HepG2 (cell line): ENCODE measurements at regions not wholly inside any gene's neighbourhood (a gene's known extent, or its start where the extent isn't known, plus 50 kb on each side); places are given as distances from the start of the nearest gene placed in this dataset.

Source experiments
- ATAC-seq: fragments of 200-7000 bp; cut with Tn5 transposase; 3 replicates; pipeline ENCODE4 v1.9.1; 2020; ENCODE audit warnings: mild to moderate bottlenecking, moderate library complexity
- BruUV-seq: library from RNA; stranded (reverse); fragments of 400-500 nt; replicated peaks from 2 replicates; lab custom pipeline; 2021; lab: Mats Ljungman, UMichigan
- CTCF ChIA-PET: fragments of 300-600 bp; formaldehyde crosslinking; extraction: SDS; loops from one replicate; lab custom pipeline; 2021; ENCODE audit warnings: low total read pairs, inconsistent platforms, low intra/inter-chr PET ratio; lab: Yijun Ruan, JAX
- POLR2A ChIA-PET: fragments of 350-600 bp; sonication (Branson Sonifier 250); formaldehyde crosslinking; loops from one replicate; lab custom pipeline; 2020; ENCODE audit warnings: antibody characterized with exemption, inconsistent platforms; lab: Yijun Ruan, JAX
- DNase-seq: peaks from one replicate; pipeline ENCODE4 v3.0.0-alpha.2; 2015; ENCODE audit warnings: low spot score
- FAIRE-seq: peaks from 3 replicates; lab custom pipeline; 2011; peaks lifted over from hg19 to GRCh38; lab: Jason Lieb, UNC
- H2AFZ ChIP-seq: one replicate; pipeline ENCODE4 v1.6.1; 2011; ENCODE audit warnings: low read length, inconsistent platforms
- H3K27ac ChIP-seq: fragments of 300-600 bp; 3 replicates; pipeline ENCODE4 v1.8.0; 2011; ENCODE audit warnings: mixed run types, mild to moderate bottlenecking, mixed read lengths, low read length, inconsistent platforms; ENCODE audit not compliant: insufficient read depth; ENCODE audit errors: extremely low read length
- H3K27me3 ChIP-seq, 2 experiments: fragments of 200-600 bp in 1 of 2; 2 replicates in 1 of 2; 3 replicates in 1 of 2; pipeline versions ENCODE4 v1.6.0 to v1.8.0; 2011; ENCODE audit warnings: low read length in 2 of 2, mild to moderate bottlenecking in 2 of 2, moderate library complexity in 2 of 2, inconsistent platforms in 1 of 2; ENCODE audit not compliant: insufficient read depth in 2 of 2, control insufficient read depth in 1 of 2
- H3K36me3 ChIP-seq, 2 experiments: fragments of 200-600 bp in 1 of 2; replicated peaks in 1 of 2; 2 replicates in 1 of 2; 3 replicates in 1 of 2; pipeline versions ENCODE4 v1.5.1 to v1.8.0; 2011; ENCODE audit warnings: low read length in 2 of 2, inconsistent platforms in 1 of 2; ENCODE audit not compliant: insufficient read depth in 2 of 2, control insufficient read depth in 1 of 2
- H3K4me1 ChIP-seq: 2 replicates; pipeline ENCODE4 v1.5.1; 2012; ENCODE audit warnings: low read length, inconsistent platforms; ENCODE audit not compliant: insufficient read depth
- H3K4me2 ChIP-seq: 2 replicates; pipeline ENCODE4 v1.6.0; 2011; ENCODE audit warnings: low read depth, low read length, inconsistent platforms
- H3K4me3 ChIP-seq, 3 experiments: fragments of 200-600 bp in 1 of 3; sonication (generic), shearing (Covaris generic) in 1 of 3; replicated peaks in 1 of 3; 2 replicates each; pipeline ENCODE4 v1.5.1; 2011 to 2016; ENCODE audit warnings: low read length in 3 of 3, inconsistent platforms in 2 of 3, low read depth in 2 of 3, mild to moderate bottlenecking in 2 of 3, control low read depth in 1 of 3, mixed read lengths in 1 of 3; ENCODE audit not compliant: insufficient read depth in 1 of 3
- H3K79me2 ChIP-seq: one replicate; pipeline ENCODE4 v1.6.1; 2011; ENCODE audit warnings: low read length, inconsistent platforms; ENCODE audit not compliant: insufficient read depth
- H3K9ac ChIP-seq: 2 replicates; pipeline ENCODE4 v1.6.0; 2011; ENCODE audit warnings: mild to moderate bottlenecking, low read depth, low read length, inconsistent platforms; ENCODE audit not compliant: insufficient read depth
- H3K9me3 ChIP-seq: 2 replicates; pipeline ENCODE4 v1.5.1; 2012; ENCODE audit warnings: mild to moderate bottlenecking, low read length
- H4K20me1 ChIP-seq: 2 replicates; pipeline ENCODE4 v1.6.0; 2011; ENCODE audit warnings: inconsistent platforms, mild to moderate bottlenecking, low read length, moderate library complexity; ENCODE audit not compliant: insufficient read depth
- CHD2 ChIP-seq: IDR thresholded peaks from 2 replicates; pipeline ENCODE4 v1.6.1; 2011; ENCODE audit warnings: low read depth, low read length, improper control_type of control experiment
- CSRNP2 ChIP-seq: sonication (generic); formaldehyde crosslinking; conservative IDR thresholded peaks from 2 replicates; pipeline ENCODE4 v1.8.0; 2022; ENCODE audit warnings: low read depth, missing genetic modification reagents
- DR1 ChIP-seq: sonication (generic); formaldehyde crosslinking; IDR thresholded peaks from 2 replicates; pipeline ENCODE4 v1.8.0; 2021; ENCODE audit warnings: mild to moderate bottlenecking, missing genetic modification reagents, inconsistent platforms
- HDAC1 ChIP-seq: sonication (generic); formaldehyde crosslinking; IDR thresholded peaks from 2 replicates; pipeline ENCODE4 v1.5.1; 2020; ENCODE audit warnings: mild to moderate bottlenecking, missing genetic modification reagents
- SIN3B ChIP-seq: fragments of 150-350 bp; IDR thresholded peaks from 2 replicates; pipeline ENCODE4 v1.6.1; 2014; ENCODE audit warnings: low read length
- SMAD9 ChIP-seq: sonication (generic); formaldehyde crosslinking; IDR thresholded peaks from 2 replicates; pipeline ENCODE4 v1.5.1; 2020; ENCODE audit warnings: mild to moderate bottlenecking, missing genetic modification reagents
- STAT6 ChIP-seq: sonication (generic); formaldehyde crosslinking; IDR thresholded peaks from 2 replicates; pipeline ENCODE4 v1.4.0; 2020; ENCODE audit warnings: missing genetic modification reagents, mild to moderate bottlenecking, borderline replicate concordance
- ZBTB42 ChIP-seq: sonication (generic); formaldehyde crosslinking; IDR thresholded peaks from 2 replicates; pipeline ENCODE4 v1.5.0; 2020; ENCODE audit warnings: mild to moderate bottlenecking, missing genetic modification reagents
- ZNF124 ChIP-seq: sonication (generic); formaldehyde crosslinking; IDR thresholded peaks from 2 replicates; pipeline ENCODE4 v1.4.0; 2020; ENCODE audit warnings: missing genetic modification reagents
- ZNF30 ChIP-seq: sonication (generic); formaldehyde crosslinking; IDR thresholded peaks from 2 replicates; pipeline ENCODE4 v1.5.0; 2020; ENCODE audit warnings: mild to moderate bottlenecking, missing genetic modification reagents
- ZNF432 ChIP-seq: sonication (generic); formaldehyde crosslinking; IDR thresholded peaks from 2 replicates; pipeline ENCODE4 v1.5.0; 2020; ENCODE audit warnings: missing genetic modification reagents, mild to moderate bottlenecking, borderline replicate concordance
- ZNF724P ChIP-seq: sonication (generic); formaldehyde crosslinking; IDR thresholded peaks from 2 replicates; pipeline ENCODE4 v1.8.0; 2022; ENCODE audit warnings: missing genetic modification reagents, borderline replicate concordance
- WGBS: methylation state at CpG from one replicate; pipeline ENCODE4 v1.1.6; 2017; ENCODE audit warnings: low lambda C conversion rate; 5-methylcytosine and 5-hydroxymethylcytosine counted together
- in situ Hi-C: cut with HindIII; loops from 2 replicates; pipeline ENCODE4 v1.10.0; 2017; ENCODE audit warnings: low pct_unique_long_range_greater_than_20kb; ENCODE audit not compliant: extremely low pct_ligation_motif_present
- intact Hi-C: fragments of 100-400 bp; cut with micrococcal nuclease; formaldehyde crosslinking; loops from one replicate; pipeline ENCODE4 v1.10.0; 2022; ENCODE audit not compliant: unreplicated experiment

GRCh38 chr2:66968946-66969345, 428.2 kb upstream of the ETAA1 start:
- Histone ChIP-seq H3K4me2 (no peak overlapping the region), H3K27me3 (no peaks in the 10 kb centered on the region), H3K27ac (no peak overlapping the region), H4K20me1 (no peaks in the 10 kb centered on the region), H3K4me3 (no peak overlapping the region), H3K9ac (no peak overlapping the region), H3K79me2 (no peaks in the 10 kb centered on the region), H2AFZ (no peak overlapping the region), H3K9me3 (peaks cover 20% of the 10 kb centered on the region), H3K4me1 (no peaks in the 10 kb centered on the region), H3K36me3 (no peaks in the 10 kb centered on the region)
- ChIA-PET CTCF (no interaction called here), POLR2A (no interaction called here)
- intact Hi-C loops, result no loop called here
- in situ Hi-C loops, result no loop called here
- no TSS peak for BruUV-seq
- no peak for DNase-seq
- no peak for TF ChIP-seq SIN3B
- TF ChIP-seq ZNF432 (CRISPR knock-in tag), result no peak
- no peak for TF ChIP-seq ZBTB42 (CRISPR knock-in tag)
- TF ChIP-seq CSRNP2 (CRISPR knock-in tag), result no peak
- TF ChIP-seq ZNF124, result no peak
- TF ChIP-seq DR1 (CRISPR knock-in tag), result no peak
- TF ChIP-seq HDAC1, result no peak
- no peak for TF ChIP-seq ZNF30 (CRISPR knock-in tag)
- no peak for TF ChIP-seq SMAD9 (CRISPR knock-in tag)
- no peak for FAIRE-seq
- ATAC-seq, result no peak
- WGBS, result 34% methylated on average over 3 of the region's 3 CpGs

GRCh38 chr2:66981074-66981473, 416.1 kb upstream of the ETAA1 start:
- Histone ChIP-seq H3K4me1 (no peaks in the 10 kb centered on the region), H3K27me3 (no peaks in the 10 kb centered on the region), H3K9ac (no peak overlapping the region), H3K27ac (no peak overlapping the region), H3K36me3 (no peaks in the 10 kb centered on the region), H3K4me3 (no peak overlapping the region), H2AFZ (no peak overlapping the region), H3K79me2 (no peaks in the 10 kb centered on the region), H4K20me1 (no peaks in the 10 kb centered on the region), H3K4me2 (no peak overlapping the region), H3K9me3 (peaks cover 4% of the 10 kb centered on the region; the same call in 1 of the 2 replicates)
- in situ Hi-C loops (no loop called here), intact Hi-C loops (no loop called here)
- ATAC-seq, result no peak
- ChIA-PET POLR2A (no interaction called here), CTCF (no interaction called here)
- DNase-seq, result no peak
- TF ChIP-seq ZNF724P (no peak), STAT6 (CRISPR knock-in tag) (no peak), CHD2 (no peak)
- FAIRE-seq, result no peak
- BruUV-seq, result no TSS peak
- 0% methylated on average over 2 of the region's 2 CpGs for WGBS
